HCT116 (cell line): ENCODE measurements at regions not wholly inside any gene's neighbourhood (a gene's known extent, or its start where the extent isn't known, plus 50 kb on each side); places are given as distances from the start of the nearest gene placed in this dataset.

Source experiments
- ATAC-seq: fragments of 200-7000 bp; cut with Tn5 transposase; 2 replicates; pipeline ENCODE4 v1.9.1; 2020; ENCODE audit warnings: mild to moderate bottlenecking, moderate library complexity
- BruUV-seq: library from RNA; stranded (reverse); fragments of 400-500 nt; replicated peaks from 2 replicates; lab custom pipeline; 2021; lab: Mats Ljungman, UMichigan
- CTCF ChIA-PET: fragments of 300-600 bp; sonication (Branson Sonifier 250); formaldehyde crosslinking; loops from one replicate; lab custom pipeline; 2021; ENCODE audit warnings: antibody characterized with exemption; lab: Charles Lee
- POLR2A ChIA-PET: fragments of 300-600, 350-600 bp; sonication (Branson Sonifier 250); formaldehyde crosslinking; loops from one replicate; lab custom pipeline; 2021; ENCODE audit warnings: antibody characterized with exemption; lab: Charles Lee
- RAD21 ChIA-PET, 2 experiments: fragments of 300-600 bp; sonication (Branson Sonifier 250); formaldehyde crosslinking; loops; one replicate each; lab custom pipeline; 2023; ENCODE audit warnings: low total read pairs in 2 of 2; ENCODE audit not compliant: uncharacterized antibody in 2 of 2, unreplicated experiment in 2 of 2, low non-redundant PET in 1 of 2; lab: Charles Lee
- DNase-seq: peaks from one replicate; pipeline ENCODE4 v3.0.0-alpha.2; 2010; ENCODE audit warnings: low read depth, low spot score
- H2AFZ ChIP-seq: fragments of 200-600 bp; shearing (Covaris generic), sonication (generic); 2 replicates; pipeline ENCODE4 v1.6.1; 2017; ENCODE audit warnings: low read depth, mixed run types, mixed read lengths, antibody characterized with exemption, low read length; ENCODE audit not compliant: poor library complexity, severe bottlenecking
- H3K27ac ChIP-seq: 2 replicates; pipeline ENCODE4 v1.5.1; 2012; ENCODE audit warnings: low read depth, low read length
- H3K27me3 ChIP-seq: fragments of 200-600 bp; sonication (generic); 2 replicates; pipeline ENCODE4 v1.6.1; 2016; ENCODE audit warnings: mixed run types, low read length, mixed read lengths; ENCODE audit not compliant: insufficient read depth
- H3K36me3 ChIP-seq, 2 experiments: fragments of 200-500 bp in 1 of 2; fragments of 200-600 bp in 1 of 2; sonication (Bioruptor generic) in 1 of 2; sonication (generic) in 1 of 2; 2 replicates each; pipeline versions ENCODE4 v1.5.1 to v1.6.1; 2014 to 2016; ENCODE audit warnings: low read length in 2 of 2, inconsistent platforms in 1 of 2, mixed read lengths in 1 of 2, mixed run types in 1 of 2; ENCODE audit not compliant: insufficient read depth in 2 of 2, control insufficient read depth in 1 of 2
- H3K4me1 ChIP-seq, 2 experiments: fragments of 200-600 bp in 1 of 2; sonication (generic) in 1 of 2; 2 replicates each; pipeline versions ENCODE4 v1.5.1 to v1.6.1; 2012 to 2017; ENCODE audit warnings: low read length in 2 of 2, inconsistent platforms in 1 of 2, mild to moderate bottlenecking in 1 of 2, mixed read lengths in 1 of 2, mixed run types in 1 of 2, moderate library complexity in 1 of 2; ENCODE audit not compliant: insufficient read depth in 2 of 2, control insufficient read depth in 1 of 2
- H3K4me2 ChIP-seq: fragments of 200-600 bp; sonication (generic); 2 replicates; pipeline ENCODE4 v1.6.1; 2017; ENCODE audit warnings: mixed run types, low read length, mixed read lengths
- H3K4me3 ChIP-seq, 2 experiments: fragments of 200-600 bp in 1 of 2; sonication (generic) in 1 of 2; replicated peaks in 1 of 2; 2 replicates each; pipeline ENCODE4 v1.5.1; 2011 to 2016; ENCODE audit warnings: low read length in 2 of 2, control low read depth in 1 of 2, low read depth in 1 of 2, mild to moderate bottlenecking in 1 of 2, mixed read lengths in 1 of 2, mixed run types in 1 of 2
- H3K79me2 ChIP-seq: fragments of 200-600 bp; sonication (generic); 2 replicates; pipeline ENCODE4 v1.6.1; 2017; ENCODE audit warnings: mild to moderate bottlenecking, mixed run types, low read length, moderate library complexity, mixed read lengths; ENCODE audit not compliant: insufficient read depth
- H3K9ac ChIP-seq: fragments of 200-600 bp; sonication (generic); 2 replicates; pipeline ENCODE4 v1.6.1; 2016; ENCODE audit warnings: low read length, mixed read lengths
- H3K9me2 ChIP-seq: fragments of 200-600 bp; sonication (generic), shearing (Covaris generic); 2 replicates; pipeline ENCODE4 v1.6.1; 2017; ENCODE audit warnings: mixed run types, mild to moderate bottlenecking, moderate library complexity; ENCODE audit not compliant: insufficient read depth
- H3K9me3 ChIP-seq, 2 experiments: fragments of 200-500 bp in 1 of 2; fragments of 200-600 bp in 1 of 2; sonication (Bioruptor generic) in 1 of 2; sonication (generic) in 1 of 2; 2 replicates each; pipeline ENCODE4 v1.6.1; 2014 to 2017; ENCODE audit warnings: low read length in 2 of 2, mixed read lengths in 2 of 2, inconsistent platforms in 1 of 2, low read depth in 1 of 2, mild to moderate bottlenecking in 1 of 2, mixed run types in 1 of 2, moderate library complexity in 1 of 2; ENCODE audit not compliant: control insufficient read depth in 1 of 2, insufficient read depth in 1 of 2
- H4K20me1 ChIP-seq: fragments of 200-600 bp; sonication (generic), shearing (Covaris generic); 2 replicates; pipeline ENCODE4 v1.6.1; 2017; ENCODE audit warnings: mixed run types, mild to moderate bottlenecking, moderate library complexity; ENCODE audit not compliant: insufficient read depth
- CTCF ChIP-seq, 3 experiments: fragments of 200-600 bp in 1 of 3; sonication (generic) in 1 of 3; IDR thresholded peaks in 2 of 3; conservative IDR thresholded peaks in 1 of 3; 2 replicates each; pipeline ENCODE4 v1.5.1; 2012 to 2017; ENCODE audit warnings: low read depth in 2 of 3, low read length in 2 of 3, antibody characterized with exemption in 1 of 3, borderline replicate concordance in 1 of 3, control low read depth in 1 of 3, mild to moderate bottlenecking in 1 of 3, mixed read lengths in 1 of 3, mixed run types in 1 of 3, moderate library complexity in 1 of 3; ENCODE audit not compliant: insufficient read depth in 1 of 3
- EZH2 ChIP-seq: fragments of 200-600 bp; sonication (generic); IDR thresholded peaks from 2 replicates; pipeline ENCODE4 v1.6.1; 2017; ENCODE audit warnings: antibody characterized with exemption, mixed run types
- FOSL1 ChIP-seq: IDR thresholded peaks from 2 replicates; pipeline ENCODE4 v1.6.1; 2012; ENCODE audit warnings: low read depth
- SP1 ChIP-seq: IDR thresholded peaks from 2 replicates; pipeline ENCODE4 v1.6.1; 2012; ENCODE audit warnings: low read depth
- intact Hi-C: fragments of 100-400 bp; cut with micrococcal nuclease; formaldehyde crosslinking; loops from 2 replicates; pipeline ENCODE4 v1.10.0; 2022

- H3K27me3 ChIP-seq, result no peaks in the 10 kb centered on the region
- ChIA-PET POLR2A (no interaction called here), CTCF (no interaction called here), RAD21 (no interaction called here)
- H3K4me3 ChIP-seq, result no peak overlapping the region
- DNase-seq (no peak), ATAC-seq (no peak)
- H3K9me2 ChIP-seq, result no peaks in the 10 kb centered on the region
- no peaks in the 10 kb centered on the region for H3K36me3 ChIP-seq
- H3K9ac ChIP-seq, result no peak overlapping the region
- H3K79me2 ChIP-seq, result no peaks in the 10 kb centered on the region
- TF ChIP-seq CTCF (IDR thresholded peaks at IDR 0.05 in 2 of 3, conservative IDR thresholded peaks at IDR 0.05 in 1 of 3; ENCODE audit: borderline replicate concordance in 1 of 3, insufficient read depth in 1 of 3, low read depth in 2 of 3, low read length in 2 of 3), result no peak
- H3K27ac ChIP-seq, result no peak overlapping the region
- H3K4me2 ChIP-seq, result no peak overlapping the region
- peaks cover 30 to 33% of the 10 kb centered on the region in 2 experiments; a peak in 2 of 4 replicates for H3K9me3 ChIP-seq
- no peak overlapping the region for H2AFZ ChIP-seq
- BruUV-seq, result no TSS peak
- H3K4me1 ChIP-seq, result no peaks in the 10 kb centered on the region
- no peaks in the 10 kb centered on the region for H4K20me1 ChIP-seq
- intact Hi-C loops, result no loop called here
Observed at GRCh38 chr13:55937180-55937579, 1203.5 kb upstream of the PRR20A start.

GRCh38 chr13:55948175-55948574, 1192.5 kb upstream of the PRR20A start:
- no peaks in the 10 kb centered on the region for H3K4me1 ChIP-seq
- ChIA-PET POLR2A (no interaction called here), RAD21 (no interaction called here), CTCF (no interaction called here)
- H3K27me3 ChIP-seq, result no peaks in the 10 kb centered on the region
- no peaks in the 10 kb centered on the region for H3K79me2 ChIP-seq
- BruUV-seq, result no TSS peak
- no peak overlapping the region for H3K4me2 ChIP-seq
- H3K9me3 ChIP-seq, result peaks cover 3% of the 10 kb centered on the region in 2 experiments; a peak in 2 of 4 replicates
- H4K20me1 ChIP-seq, result no peaks in the 10 kb centered on the region
- H3K27ac ChIP-seq, result no peak overlapping the region
- no peak overlapping the region for H3K4me3 ChIP-seq
- H3K9ac ChIP-seq, result no peak overlapping the region
- ATAC-seq, result no peak
- H2AFZ ChIP-seq, result no peak overlapping the region
- H3K9me2 ChIP-seq, result no peaks in the 10 kb centered on the region
- no peak for DNase-seq
- H3K36me3 ChIP-seq, result no peaks in the 10 kb centered on the region; a peak in 1 of 4 replicates
- intact Hi-C loops, result no loop called here
- TF ChIP-seq FOSL1 (no peak), SP1 (no peak), EZH2 (no peak)
